K562 (cell line): ENCODE measurements at regions not wholly inside any gene's neighbourhood (a gene's known extent, or its start where the extent isn't known, plus 50 kb on each side); places are given as distances from the start of the nearest gene placed in this dataset.

Experiments used
- BACH1 ChIP-seq: fragments of 200-800 bp; sonication (Bioruptor generic); IDR thresholded peaks from 2 replicates; pipeline ENCODE4 v1.6.1; 2016; ENCODE audit warnings: missing genetic modification characterization, missing compliant biosample characterization
- CTCF ChIP-seq, 3 experiments: IDR thresholded peaks in 2 of 3; conservative IDR thresholded peaks in 1 of 3; 2 replicates each; pipeline ENCODE4 v1.5.1; 2011 to 2012; ENCODE audit warnings: low read length in 3 of 3, mild to moderate bottlenecking in 3 of 3, control low read depth in 2 of 3, improper control_type of control experiment in 1 of 3, inconsistent platforms in 1 of 3, low read depth in 1 of 3, mixed read lengths in 1 of 3, moderate library complexity in 1 of 3; ENCODE audit not compliant: insufficient read depth in 2 of 3
- DACH1 ChIP-seq: fragments of 450-650 bp; IDR thresholded peaks from 2 replicates; pipeline ENCODE4 v1.6.1; 2018; ENCODE audit not compliant: partially characterized antibody
- HDAC1 ChIP-seq, 2 experiments: fragments of 450-650 bp; IDR thresholded peaks; 2 replicates each; pipeline ENCODE4 v1.6.1; 2016 to 2017; ENCODE audit warnings: inconsistent platforms in 1 of 2, mild to moderate bottlenecking in 1 of 2, moderate library complexity in 1 of 2
- MEIS2 ChIP-seq: fragments of 450-650 bp; IDR thresholded peaks from 2 replicates; pipeline ENCODE4 v1.6.1; 2014; ENCODE audit warnings: mild to moderate bottlenecking; ENCODE audit not compliant: partially characterized antibody
- NFE2L1 ChIP-seq: fragments of 450-650 bp; IDR thresholded peaks from 2 replicates; pipeline ENCODE4 v1.6.1; 2016; ENCODE audit warnings: missing genetic modification characterization, low read depth, mild to moderate bottlenecking, missing compliant biosample characterization, moderate library complexity, borderline replicate concordance
- NR0B1 ChIP-seq: fragments of 450-650 bp; IDR thresholded peaks from one replicate; pipeline ENCODE4 v1.6.1; 2018; ENCODE audit warnings: mild to moderate bottlenecking, moderate library complexity; ENCODE audit not compliant: partially characterized antibody
- NR1H2 ChIP-seq: sonication (generic); formaldehyde crosslinking; IDR thresholded peaks from 2 replicates; pipeline ENCODE4 v1.4.0; 2020; ENCODE audit warnings: mild to moderate bottlenecking, missing genetic modification reagents
- PRMT5 ChIP-seq: sonication (generic); formaldehyde crosslinking; IDR thresholded peaks from 2 replicates; pipeline ENCODE4 v1.5.0; 2020; ENCODE audit warnings: missing genetic modification reagents
- YY1 ChIP-seq, 3 experiments: IDR thresholded peaks; 2 replicates each; pipeline ENCODE4 v1.6.1; 2011; ENCODE audit warnings: low read length in 2 of 3, mild to moderate bottlenecking in 2 of 3, moderate library complexity in 2 of 3, borderline replicate concordance in 1 of 3, control low read depth in 1 of 3, low read depth in 1 of 3; ENCODE audit not compliant: insufficient read depth in 3 of 3, insufficient replicate concordance in 2 of 3, control insufficient read depth in 1 of 3, insufficient read length in 1 of 3; ENCODE audit errors: extremely low read depth in 1 of 3
- ZBTB7A ChIP-seq: IDR thresholded peaks from 2 replicates; pipeline ENCODE4 v1.6.1; 2011; ENCODE audit warnings: low read depth, mild to moderate bottlenecking, low read length, moderate library complexity, borderline replicate concordance; ENCODE audit not compliant: control insufficient read depth
- ZBTB9 ChIP-seq: fragments of 450-650 bp; formaldehyde crosslinking; IDR thresholded peaks from 2 replicates; pipeline ENCODE4 v1.4.0; 2020; ENCODE audit warnings: mild to moderate bottlenecking, moderate library complexity
- ZC3H4 ChIP-seq: sonication (generic); formaldehyde crosslinking; IDR thresholded peaks from 2 replicates; pipeline ENCODE4 v1.9.0; 2021; ENCODE audit warnings: missing genetic modification reagents, borderline replicate concordance

- no peak for TF ChIP-seq DACH1
- TF ChIP-seq NR1H2, result no peak
- no peak for TF ChIP-seq YY1 (IDR thresholded peaks at IDR 0.05; ENCODE audit: borderline replicate concordance in 1 of 3, control insufficient read depth in 1 of 3, extremely low read depth in 1 of 3, insufficient read depth in 3 of 3, insufficient read length in 1 of 3, insufficient replicate concordance in 2 of 3, low read depth in 1 of 3, low read length in 2 of 3)
- TF ChIP-seq BACH1, result no peak
- no peak for TF ChIP-seq ZBTB9 (CRISPR knock-in tag)
- TF ChIP-seq NFE2L1 (tag), result no peak
- no peak for TF ChIP-seq MEIS2
- TF ChIP-seq HDAC1 (IDR thresholded peaks at IDR 0.05), result no peak
- no peak for TF ChIP-seq ZC3H4 (CRISPR knock-in tag)
- TF ChIP-seq ZBTB7A, result no peak
- no peak for TF ChIP-seq NR0B1
- TF ChIP-seq PRMT5 (CRISPR knock-in tag), result no peak
- no peak for TF ChIP-seq CTCF (IDR thresholded peaks at IDR 0.05 in 2 of 3, conservative IDR thresholded peaks at IDR 0.05 in 1 of 3; ENCODE audit: insufficient read depth in 2 of 3, low read depth in 1 of 3, low read length in 3 of 3)
Observed at GRCh38 chr7:24192691-24193090, 91.3 kb upstream of the NPY start.
